RCC 7860 (cell line): ENCODE measurements at regions not wholly inside any gene's neighbourhood (a gene's known extent, or its start where the extent isn't known, plus 50 kb on each side); places are given as distances from the start of the nearest gene placed in this dataset.

Experiments
- DNase-seq: peaks from one replicate; pipeline ENCODE4 v3.0.0-alpha.2; 2015; ENCODE audit warnings: low spot score
- FAIRE-seq: peaks from 2 replicates; lab custom pipeline; 2012; peaks lifted over from hg19 to GRCh38; lab: Jason Lieb, UNC

DNA sequence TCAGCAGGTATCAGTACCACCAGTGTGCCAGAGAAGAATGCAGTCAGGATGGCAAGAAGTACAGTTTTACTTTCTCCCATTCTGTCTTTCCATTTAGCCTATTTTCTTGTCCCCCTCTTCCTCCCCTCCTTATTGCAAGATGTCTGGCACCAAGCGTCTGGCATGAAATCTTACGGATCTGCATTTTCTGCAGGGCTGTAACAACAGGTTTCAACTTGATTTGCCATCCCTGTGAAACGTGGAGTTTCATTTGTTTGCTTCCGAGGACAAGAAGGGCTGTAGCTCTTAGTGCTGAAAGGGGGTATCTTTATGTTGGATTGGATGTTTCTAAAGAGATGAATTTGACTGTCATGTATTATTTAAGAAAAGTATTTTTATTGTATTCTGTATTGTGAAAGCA is 1110.6 kb downstream of the BCL11B start:
- FAIRE-seq: no peak

DNA sequence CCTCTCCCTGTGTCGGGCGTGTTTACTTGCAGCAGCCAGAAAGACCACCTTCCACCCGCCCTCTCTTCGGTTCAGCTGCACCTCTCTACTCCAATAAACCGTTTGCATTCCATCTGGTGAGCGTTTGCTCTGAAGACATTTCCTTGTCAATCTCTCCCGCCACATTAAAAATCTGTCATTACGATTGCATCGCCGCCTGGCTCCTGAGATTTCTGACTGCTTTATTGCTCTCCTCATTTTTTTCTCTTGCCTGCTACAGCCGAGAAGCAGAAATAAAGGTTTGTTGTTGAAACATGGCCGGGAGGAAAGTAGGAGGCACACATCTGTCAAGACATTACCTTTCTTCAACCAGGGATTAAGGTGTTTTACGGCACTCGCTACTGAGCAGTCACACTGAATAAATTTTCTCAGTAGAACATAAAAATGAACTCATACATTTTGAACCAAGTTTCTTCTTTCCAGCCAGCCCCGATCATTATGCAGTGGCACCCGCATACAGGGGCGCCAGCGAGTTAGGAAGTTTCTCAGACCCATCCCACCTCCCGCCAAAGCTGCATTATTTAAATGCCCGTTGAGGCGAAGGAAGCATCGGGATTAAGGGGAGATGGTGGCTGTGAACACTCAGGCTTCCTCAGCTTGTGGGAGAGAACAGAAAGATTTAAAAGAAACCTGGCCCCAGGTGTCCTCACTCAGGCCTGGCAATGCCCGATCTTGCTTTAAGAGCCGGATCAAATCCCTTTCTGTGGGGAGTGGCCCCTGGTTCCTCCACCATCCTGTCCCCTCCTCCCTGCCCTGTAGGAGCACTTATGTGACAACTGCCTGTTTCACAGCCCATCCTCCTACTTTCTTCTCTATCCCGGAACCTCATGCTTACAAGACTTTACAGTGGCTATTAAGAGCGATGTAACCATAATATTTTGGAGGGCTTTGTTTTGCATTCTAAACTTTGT is 1108.9 kb downstream of the BCL11B start:
- FAIRE-seq (no peak), DNase-seq (no peak)

More for the DNA sequence above, 1110.6 kb downstream of the BCL11B start:
- no peak for DNase-seq

DNA sequence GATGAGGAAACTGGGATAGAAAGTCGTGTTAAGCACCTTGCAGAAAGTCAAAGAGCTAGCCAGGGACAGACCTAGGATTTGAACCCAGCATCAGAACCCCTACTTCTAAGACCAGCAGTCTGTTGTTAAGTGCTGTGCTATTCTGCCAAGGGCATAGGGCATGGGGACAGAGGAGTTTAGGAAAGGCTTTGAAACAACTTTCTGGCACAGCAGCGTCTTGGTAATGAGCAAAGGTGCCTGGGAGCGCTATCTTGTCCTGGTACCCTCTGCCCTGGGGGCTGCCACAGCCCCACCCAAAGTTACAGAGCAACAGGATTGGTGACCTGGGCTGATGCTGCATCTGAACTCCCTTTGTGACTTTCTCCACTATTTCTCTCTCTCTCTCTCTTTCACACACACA is 1108.1 kb downstream of the BCL11B start:
- DNase-seq (no peak), FAIRE-seq (no peak)

DNA sequence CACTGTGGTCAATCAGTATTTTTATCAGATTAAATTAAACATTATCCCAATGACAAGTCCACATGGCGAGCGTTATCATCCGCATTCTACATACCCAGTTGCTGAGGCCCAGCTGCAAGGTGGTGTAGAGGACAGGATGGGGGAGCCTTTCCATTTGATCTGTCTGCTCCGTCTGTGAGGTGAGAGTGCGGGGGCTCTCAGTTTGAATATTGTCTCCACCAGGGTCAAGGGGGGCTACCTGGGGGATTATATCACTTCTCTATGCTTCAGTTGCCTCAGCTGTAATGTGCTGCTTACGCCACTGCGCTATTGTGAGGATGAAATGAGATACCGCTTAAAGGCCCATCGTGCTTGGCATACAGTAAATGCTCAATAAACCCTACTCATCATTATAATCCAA is 1106.0 kb downstream of the BCL11B start:
- DNase-seq: no peak
- no peak for FAIRE-seq

DNA sequence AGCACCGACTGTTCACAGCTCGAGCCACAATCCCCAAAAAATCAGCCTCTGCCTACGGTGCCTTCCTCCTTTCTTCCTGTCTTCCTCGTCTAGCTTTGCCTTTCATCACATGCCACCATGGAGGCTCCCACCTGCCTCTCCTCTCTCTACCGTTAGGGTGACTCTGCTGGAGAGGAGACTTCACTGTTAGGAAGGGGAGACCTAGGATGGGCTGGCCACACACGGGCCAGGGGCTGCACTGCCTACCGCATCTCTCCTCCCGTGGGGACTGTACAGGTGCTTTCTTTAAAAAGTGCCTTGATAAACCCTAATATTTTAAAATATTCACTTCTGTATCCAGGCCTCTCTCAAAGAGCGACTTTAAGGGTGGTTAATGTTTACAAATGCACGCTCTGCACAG is 1104.7 kb downstream of the BCL11B start:
- FAIRE-seq (no peak), DNase-seq (no peak)

DNA sequence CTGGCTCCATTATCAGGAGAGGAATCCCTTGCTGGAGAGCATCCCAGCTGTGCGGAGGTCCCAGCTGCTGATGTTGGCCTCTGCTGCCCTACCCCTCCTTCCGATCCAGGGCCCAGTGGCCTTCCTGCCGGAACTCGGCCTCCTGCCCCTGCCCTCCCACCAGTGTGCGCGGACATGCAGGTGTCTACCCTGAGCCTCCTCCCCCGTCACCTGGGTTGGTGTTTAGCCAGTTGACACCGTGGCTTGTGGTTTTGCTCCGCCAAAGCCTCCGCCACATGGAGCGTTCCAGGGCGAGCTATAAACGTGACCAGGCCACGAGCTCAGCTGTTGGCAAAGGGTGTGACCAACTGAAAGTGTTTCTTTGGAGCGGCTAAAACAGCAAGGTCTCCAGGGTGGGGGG is 1104.3 kb downstream of the BCL11B start:
- DNase-seq (no peak), FAIRE-seq (no peak)

DNA sequence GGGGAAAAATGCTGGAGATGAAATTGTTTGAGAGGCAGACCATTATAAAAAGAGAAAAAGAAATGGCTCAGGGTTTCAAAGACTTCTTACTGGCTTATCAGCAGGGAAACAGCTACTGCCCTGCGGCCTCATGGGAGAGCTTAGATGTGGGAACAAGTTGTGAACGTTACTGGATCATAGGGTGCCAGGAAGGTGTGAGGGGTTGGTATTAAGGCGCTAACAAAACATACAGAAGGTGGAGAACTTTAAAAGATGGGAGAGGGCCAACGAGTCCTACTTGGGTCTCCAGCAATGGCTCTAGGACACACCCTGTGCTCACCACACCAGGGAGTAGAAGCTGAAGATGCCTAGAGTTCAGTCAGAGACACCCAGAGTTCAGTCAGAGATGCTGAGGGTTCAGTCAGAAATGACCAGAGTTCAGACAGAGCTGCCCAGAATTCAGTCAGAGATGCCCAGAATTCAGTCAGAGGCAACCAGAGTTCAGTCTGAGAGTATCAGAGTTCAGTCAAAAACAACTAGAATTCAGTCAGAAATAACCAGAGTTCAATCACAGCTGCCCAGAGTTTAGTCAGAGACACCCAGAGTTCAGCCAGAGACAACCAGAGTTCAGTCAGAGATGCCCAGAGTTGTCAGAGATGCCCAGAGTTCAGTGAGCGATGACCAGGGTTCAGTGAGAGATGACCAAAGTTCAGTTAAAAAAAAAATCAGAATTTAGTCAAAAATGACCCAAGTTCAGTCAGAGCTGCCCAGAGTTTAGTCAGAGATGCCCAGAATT is 1103.6 kb downstream of the BCL11B start:
- DNase-seq (no peak), FAIRE-seq (no peak)

DNA sequence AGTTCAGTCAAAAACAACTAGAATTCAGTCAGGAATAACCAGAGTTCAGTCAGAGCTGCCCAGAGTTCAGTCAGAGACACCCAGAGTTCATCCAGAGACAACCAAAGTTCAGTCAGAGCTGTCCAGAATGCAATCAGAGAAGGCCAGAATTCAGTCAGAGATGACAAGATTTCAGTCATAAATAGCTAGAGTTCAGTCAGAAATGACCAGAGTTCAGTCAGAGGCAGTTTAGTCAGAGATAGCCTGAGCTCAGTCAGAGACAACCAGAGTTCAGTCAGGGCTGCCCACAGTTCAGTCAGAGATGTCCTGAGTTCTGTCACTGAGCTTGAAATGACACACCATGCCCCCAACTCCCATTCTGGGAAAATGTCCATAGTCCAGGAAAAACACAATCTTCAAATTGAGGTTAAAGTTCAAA is 1102.8 kb downstream of the BCL11B start:
- FAIRE-seq (no peak), DNase-seq (no peak)

DNA sequence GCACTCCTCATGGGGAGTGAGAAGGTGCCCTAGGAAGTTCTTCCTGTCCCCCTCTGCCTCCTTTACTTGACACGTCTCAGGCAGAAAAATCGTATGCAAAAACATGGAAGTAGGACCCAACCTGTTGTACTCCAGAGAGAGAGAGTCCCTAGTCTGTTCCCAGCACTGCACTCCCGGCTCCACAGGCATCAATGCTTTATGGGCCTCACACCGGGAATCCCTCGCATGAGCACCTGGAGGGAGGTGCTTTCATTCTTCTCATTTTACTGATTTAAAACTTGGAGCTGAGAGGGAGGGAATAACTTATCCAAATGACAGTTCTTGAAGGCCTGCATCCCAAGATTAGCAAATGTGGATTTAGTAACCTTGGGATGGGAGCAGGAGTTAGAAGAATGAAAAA is 1101.4 kb downstream of the BCL11B start:
- no peak for FAIRE-seq
- DNase-seq: no peak

DNA sequence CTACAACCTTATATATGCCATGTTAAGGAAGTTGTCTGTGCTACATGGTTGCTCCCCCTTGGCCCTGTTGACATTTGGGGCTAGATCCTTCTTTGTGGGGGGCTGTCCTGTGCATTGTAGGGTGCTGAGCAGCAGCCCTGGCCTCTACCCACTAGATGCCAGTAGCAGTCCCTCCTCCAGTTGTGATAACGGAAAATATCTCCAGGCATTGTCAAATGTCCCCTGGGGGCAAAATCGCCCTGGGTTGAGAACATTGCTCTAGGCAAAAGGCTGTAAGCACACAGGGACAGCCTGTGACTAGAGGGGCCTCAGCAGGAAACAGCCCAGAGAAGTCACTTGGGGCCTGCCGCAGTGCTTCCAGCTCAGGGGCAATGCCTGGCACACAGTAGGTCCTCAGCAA is 1100.3 kb downstream of the BCL11B start:
- no peak for FAIRE-seq

DNA sequence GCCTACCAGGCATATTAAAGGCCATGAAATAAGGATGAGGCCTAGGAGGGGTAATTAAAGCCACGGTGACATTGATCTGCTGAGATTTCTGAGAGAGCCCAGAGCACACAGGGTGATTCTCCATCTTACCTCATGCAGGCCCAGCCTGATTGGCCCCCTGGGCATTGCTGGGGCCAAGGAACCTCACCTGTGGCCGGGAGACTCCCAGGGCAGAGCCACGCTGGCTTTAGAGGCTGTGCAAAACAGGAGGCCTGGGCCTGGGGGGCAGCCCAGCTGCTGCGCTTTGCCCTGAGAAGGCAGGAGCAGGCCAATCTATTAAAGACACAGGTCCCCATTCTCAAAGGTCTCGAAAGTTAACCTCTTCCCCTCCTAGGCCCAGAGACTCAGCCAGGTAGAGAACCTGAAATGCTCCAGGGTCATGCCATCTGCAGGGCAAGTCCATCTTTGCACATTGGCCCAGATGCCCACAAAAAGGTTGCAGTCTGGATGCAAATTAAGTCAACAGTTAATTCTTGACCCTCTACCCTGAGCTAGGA is 1099.7 kb downstream of the BCL11B start:
- FAIRE-seq: no peak

More for the DNA sequence above, 1100.3 kb downstream of the BCL11B start:
- no peak for DNase-seq

DNA sequence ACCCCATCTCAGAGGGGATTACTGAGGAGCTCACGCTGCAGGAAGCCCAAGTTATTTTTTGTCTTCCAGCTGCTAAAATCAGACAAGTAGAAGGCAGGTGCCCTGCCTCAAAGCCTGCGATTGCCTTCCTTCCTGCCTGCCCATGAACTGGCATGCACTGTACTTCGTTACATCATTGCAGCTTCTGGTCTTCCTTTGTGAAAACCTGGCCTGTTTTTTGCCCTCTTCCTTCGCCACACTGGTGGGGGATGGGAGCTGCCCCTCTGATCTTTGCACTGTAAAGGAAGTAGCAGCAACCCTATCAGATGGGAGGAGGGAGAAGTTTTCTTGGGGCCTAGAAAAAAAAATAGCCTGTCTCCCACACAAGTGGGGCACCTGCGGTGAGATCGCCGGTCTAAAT is 1098.7 kb downstream of the BCL11B start:
- FAIRE-seq (no peak), DNase-seq (no peak)

More for the DNA sequence above, 1099.7 kb downstream of the BCL11B start:
- no peak for DNase-seq

DNA sequence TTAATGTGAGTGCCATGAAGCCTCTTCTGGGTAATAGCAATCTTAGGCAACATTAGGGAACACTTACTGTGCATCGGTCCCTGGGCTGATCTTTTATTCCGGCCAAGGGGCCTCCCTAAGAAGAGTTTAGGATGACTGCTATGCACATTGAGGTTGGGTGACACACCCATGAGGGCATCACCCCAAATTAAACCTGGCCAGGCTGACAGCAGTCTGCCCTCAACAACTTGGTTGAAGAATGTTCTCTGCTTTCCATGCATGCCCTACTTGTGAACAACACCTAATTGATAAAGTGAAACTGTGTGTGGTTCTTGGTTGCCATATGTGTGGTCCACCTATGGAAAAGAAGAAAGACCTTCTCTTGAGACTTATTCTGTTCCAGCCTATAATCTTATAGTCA is 1098.0 kb downstream of the BCL11B start:
- no peak for FAIRE-seq
- no peak for DNase-seq

DNA sequence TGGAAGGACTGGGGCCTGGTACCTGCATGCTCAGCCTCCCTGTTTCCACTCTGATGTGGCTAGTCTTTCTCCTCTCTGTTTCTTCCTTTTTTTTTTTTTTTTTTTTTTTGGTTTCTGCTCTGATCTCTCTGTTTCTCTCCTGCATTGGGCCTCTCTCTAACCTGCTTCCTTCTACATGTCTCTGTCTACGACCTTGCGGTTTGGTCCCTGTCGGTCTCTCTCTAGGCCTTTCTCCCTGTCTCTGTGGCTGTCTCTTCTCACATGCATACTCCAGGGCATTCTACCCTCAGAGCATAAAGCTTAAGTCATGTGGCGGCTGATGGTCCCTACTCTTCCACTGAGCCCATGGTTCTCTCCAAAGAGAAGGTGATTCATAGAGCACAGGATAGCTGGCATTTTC is 1096.6 kb downstream of the BCL11B start:
- no peak for FAIRE-seq

DNA sequence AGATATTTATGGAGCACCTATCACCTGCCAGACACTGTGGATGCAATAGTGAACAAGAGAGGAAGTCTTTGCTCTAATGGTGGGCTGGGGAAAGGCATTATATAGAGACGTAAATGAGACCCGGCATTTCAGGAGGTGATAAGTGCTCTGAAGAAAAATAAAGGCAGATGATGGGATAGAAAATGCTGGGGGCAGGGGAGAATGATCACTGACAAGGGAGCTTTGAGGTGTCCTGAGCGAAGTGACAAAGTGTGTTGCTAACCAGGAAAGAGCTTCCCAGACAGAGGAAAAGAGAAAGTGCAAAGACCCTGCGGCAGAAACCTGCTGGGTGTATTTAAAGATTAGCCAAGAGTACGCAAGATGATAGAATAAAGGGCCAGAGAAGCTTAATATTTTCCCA is 1096.1 kb downstream of the BCL11B start:
- no peak for FAIRE-seq
- no peak for DNase-seq

More for the DNA sequence above, 1096.6 kb downstream of the BCL11B start:
- DNase-seq: no peak

DNA sequence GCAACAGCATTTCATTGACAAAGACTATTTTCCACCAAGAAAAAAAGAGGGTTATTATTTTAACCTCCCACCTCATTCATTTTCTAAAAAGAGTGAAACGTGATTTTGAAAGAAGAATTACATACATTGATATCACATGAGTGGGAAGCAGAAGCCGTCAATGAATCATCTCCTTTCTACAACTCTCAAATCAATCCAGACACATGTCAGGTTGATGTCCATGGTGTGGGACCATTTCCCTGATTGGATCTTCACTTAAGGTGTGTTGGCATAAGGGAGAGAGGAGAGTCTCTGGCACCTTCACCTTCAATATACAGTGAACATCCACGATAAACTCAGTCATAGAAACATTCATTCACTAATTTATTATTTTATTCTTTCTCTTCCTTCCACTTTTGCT is 1095.1 kb downstream of the BCL11B start:
- no peak for FAIRE-seq

DNA sequence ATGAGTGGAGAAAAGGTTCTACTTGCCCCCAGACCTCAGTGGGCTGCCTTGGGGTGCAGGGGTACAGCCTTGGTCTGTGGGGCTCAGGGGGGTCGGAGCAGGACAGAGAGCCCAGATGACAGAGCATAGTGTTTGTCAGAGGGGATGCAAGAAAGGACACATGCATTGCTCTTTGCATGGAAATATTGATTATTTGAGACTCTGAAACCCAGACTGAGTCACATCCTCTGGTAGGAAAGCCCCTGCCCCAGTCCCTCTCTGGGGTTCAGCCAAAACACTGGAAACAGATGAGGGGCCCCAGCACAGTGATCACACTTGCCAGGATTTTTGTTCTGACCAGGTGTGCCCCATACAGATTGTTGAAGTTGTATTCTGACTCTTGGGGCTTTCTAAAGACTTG is 1094.4 kb downstream of the BCL11B start:
- FAIRE-seq (no peak), DNase-seq (no peak)

More for the DNA sequence above, 1095.1 kb downstream of the BCL11B start:
- DNase-seq: no peak

DNA sequence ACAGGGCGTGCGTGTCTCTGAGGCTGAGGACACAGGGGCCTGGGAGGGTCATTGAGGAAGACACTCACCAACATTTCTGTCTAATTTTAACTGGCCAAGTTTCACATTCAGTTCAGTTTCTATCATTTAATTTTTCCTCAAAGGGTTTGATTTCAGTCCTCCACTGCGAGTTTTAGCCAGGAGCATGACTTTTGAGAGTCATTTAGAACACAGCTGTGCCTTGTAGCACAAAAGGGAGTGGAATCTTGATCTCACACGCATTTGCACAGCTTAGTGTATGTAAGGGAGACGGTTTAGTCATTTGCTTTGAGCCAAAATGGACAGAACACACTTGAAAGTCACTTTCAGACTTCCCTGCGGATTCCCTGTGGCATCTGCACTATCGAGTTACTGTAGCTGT is 1090.8 kb downstream of the BCL11B start:
- no peak for DNase-seq
- FAIRE-seq: no peak

DNA sequence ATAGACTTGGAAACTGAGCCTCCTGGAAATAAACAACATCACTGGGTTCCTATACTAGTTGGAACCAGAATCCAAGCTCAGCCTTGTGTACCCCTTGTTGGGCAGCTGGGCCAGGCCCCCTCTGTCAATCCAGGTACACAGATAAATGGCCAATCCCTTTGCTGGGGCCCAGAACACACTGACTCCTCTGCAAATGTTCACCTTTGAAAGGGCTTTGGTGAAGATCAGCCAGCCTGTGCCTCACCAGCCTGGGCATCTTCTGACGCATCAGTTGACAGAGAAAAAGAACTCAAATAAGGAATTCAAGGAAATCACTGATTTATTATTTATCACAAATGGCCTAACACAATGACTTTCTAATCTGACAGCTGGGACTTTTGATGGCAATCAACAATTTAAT is 1090.2 kb downstream of the BCL11B start:
- no peak for FAIRE-seq
- DNase-seq: no peak

DNA sequence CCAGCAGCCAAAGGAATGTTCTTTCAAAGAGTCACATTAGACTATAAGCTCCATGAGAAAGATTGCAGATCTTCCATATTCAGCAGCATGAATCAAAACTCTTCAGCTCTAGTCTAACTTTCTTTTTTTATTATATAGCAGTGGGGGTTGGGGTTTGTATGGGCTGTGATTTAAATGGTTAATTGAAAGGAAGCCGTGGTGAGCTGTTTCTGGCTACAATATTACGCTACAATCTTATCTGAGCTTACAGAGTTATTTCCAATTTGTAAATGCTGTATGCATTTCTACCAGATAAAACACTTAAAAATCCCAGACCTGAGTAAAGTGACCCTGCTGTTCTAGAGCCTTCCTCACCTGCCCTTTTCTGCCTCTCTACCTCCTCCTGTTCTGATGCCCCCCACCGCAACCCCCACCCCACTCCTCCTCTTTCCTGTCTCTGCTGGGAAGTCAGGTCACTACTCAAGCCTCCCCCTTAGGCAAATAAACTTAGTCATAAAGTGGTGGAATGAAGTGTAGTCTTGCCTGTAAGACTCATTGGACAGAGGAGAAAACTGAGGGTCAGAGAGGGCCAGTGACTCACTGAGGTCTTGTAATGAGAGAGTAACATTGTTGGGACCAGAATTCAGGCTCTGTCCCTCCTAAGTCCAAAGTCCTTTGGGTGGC is 1089.5 kb downstream of the BCL11B start:
- peak; percentile 82 for FAIRE-seq
- peak; percentile 81 for DNase-seq

DNA sequence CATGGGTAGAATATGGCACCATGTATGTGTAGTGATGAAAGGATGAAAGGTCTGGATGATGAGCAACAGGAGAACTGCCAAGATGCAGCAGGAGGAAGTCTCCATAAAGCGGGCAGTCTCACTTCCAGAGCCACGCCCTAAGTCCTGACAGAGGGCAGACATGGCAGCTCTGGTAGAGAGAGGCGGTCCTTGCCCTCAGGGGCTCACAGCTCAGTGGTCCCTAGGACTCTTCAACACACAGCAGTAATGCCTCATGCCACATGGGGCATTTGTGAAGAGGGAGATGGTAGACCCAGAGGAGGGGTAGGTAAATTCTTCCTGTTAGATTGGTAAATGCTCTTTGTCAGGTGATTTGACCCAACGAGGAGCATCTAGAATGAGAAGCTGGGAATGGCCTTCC is 1088.4 kb downstream of the BCL11B start:
- no peak for DNase-seq

More for the DNA sequence above, 1088.4 kb downstream of the BCL11B start:
- no peak for FAIRE-seq
